Psoas muscle (tissue), 7 donors: ENCODE measurements at regions not wholly inside any gene's neighbourhood (a gene's known extent, or its start where the extent isn't known, plus 50 kb on each side); places are given as distances from the start of the nearest gene placed in this dataset.
"Not testable (repeated sequence)": the region's sequence is repeated elsewhere in the genome, so short reads cannot be mapped to it uniquely, and the experiment has no call there.

Experiments
- ATAC-seq, 4 donors: fragments of 200-7000 bp; cut with Tn5 transposase; one replicate each; pipeline ENCODE4 v1.9.1; 2020; ENCODE audit warnings: moderate library complexity in 3 of 4, mild to moderate bottlenecking in 2 of 4
- DNase-seq, 2 donors: peaks; one replicate each; pipeline ENCODE4 v3.0.0-alpha.2; 2020
- H3K27ac ChIP-seq: fragments of 200-600 bp; one replicate; pipeline ENCODE4 v1.8.0; 2022
- H3K27me3 ChIP-seq, 3 donors: fragments of 200-600 bp in 1 of 3; one replicate each; pipeline versions ENCODE4 v1.6.1 to v1.8.0; 2013 to 2022; ENCODE audit warnings: low read length in 2 of 3, mild to moderate bottlenecking in 2 of 3, moderate library complexity in 1 of 3; ENCODE audit not compliant: insufficient read depth in 3 of 3
- H3K36me3 ChIP-seq, 2 donors: fragments of 200-600 bp in 1 of 2; one replicate each; pipeline versions ENCODE4 v1.6.1 to v1.8.0; 2013 to 2022; ENCODE audit warnings: low read depth in 1 of 2, mild to moderate bottlenecking in 1 of 2, moderate library complexity in 1 of 2; ENCODE audit not compliant: insufficient read depth in 1 of 2
- H3K4me1 ChIP-seq: fragments of 200-600 bp; one replicate; pipeline ENCODE4 v1.8.0; 2022
- H3K4me3 ChIP-seq: fragments of 200-600 bp; one replicate; pipeline ENCODE4 v1.8.0; 2022; ENCODE audit warnings: mild to moderate bottlenecking
- H3K9me3 ChIP-seq: fragments of 200-600 bp; one replicate; pipeline ENCODE4 v1.8.0; 2022
- CTCF ChIP-seq: fragments of 200-600 bp; IDR thresholded peaks from one replicate; pipeline ENCODE4 v1.8.0; 2022; ENCODE audit warnings: antibody characterized with exemption
- WGBS, 3 donors: extraction: QIAGEN DNeasy Blood & Tissue Kit; methylation state at CpG; one replicate each; pipeline versions ENCODE4 v1.1.6 to v1.1.7; 2013; 5-methylcytosine and 5-hydroxymethylcytosine counted together
- intact Hi-C, 2 donors: fragments of 100-400 bp; cut with DNase I; formaldehyde crosslinking; loops; one replicate each; pipeline versions ENCODE4 v1.11.0 to v1.14.2; 2022
- donor health status: healthy with polysubstance abuse.
- donor health status: DM: no; HTN: no; CAD: no; lungs with moderate emphysema.
- donor health status: Bipolar disorder and iron deficiency.
- donor health status: healthy.
- donor health status: DM: yes; HTN: yes; CAD: no.
- donor health status: DM: no; HTN: no; CAD: no.
- donor health status: DM: yes; HTN: yes; CAD: no.

GRCh38 chr14:30015489-30015888 is 87.8 kb upstream of the PRKD1 start:
- TF ChIP-seq CTCF, result no peak
- Histone ChIP-seq H3K27me3 (no peaks in the 10 kb centered on the region), H3K4me3 (no peak overlapping the region), H3K36me3 (no peaks in the 10 kb centered on the region), H3K27ac (no peak overlapping the region), H3K4me1 (no peaks in the 10 kb centered on the region), H3K9me3 (no peaks in the 10 kb centered on the region)
- WGBS, 3 donors, result 71 to 86% (median 78%) methylated on average over 2 of the region's 2 CpGs
- intact Hi-C loops, result no loop called here
- ATAC-seq, result no peak
- DNase-seq, result no peak

GRCh38 chr14:30016002-30016401 is 88.4 kb upstream of the PRKD1 start:
- Histone ChIP-seq H3K4me3 (no peak overlapping the region), H3K4me1 (no peaks in the 10 kb centered on the region), H3K36me3 (no peaks in the 10 kb centered on the region), H3K27me3 (no peaks in the 10 kb centered on the region), H3K9me3 (no peaks in the 10 kb centered on the region), H3K27ac (no peak overlapping the region)
- intact Hi-C loops, result no loop called here
- no peak for TF ChIP-seq CTCF
- 69 to 71% (median 69%) methylated on average over 1 of the region's 1 CpG for WGBS, 3 donors
- no peak for ATAC-seq
- DNase-seq, result no peak

- DNase-seq (no peak), ATAC-seq (no peak)
- Histone ChIP-seq H3K4me3 (no peak overlapping the region), H3K36me3 (no peaks in the 10 kb centered on the region), H3K4me1 (no peaks in the 10 kb centered on the region), H3K27ac (no peak overlapping the region), H3K9me3 (no peaks in the 10 kb centered on the region), H3K27me3 (no peaks in the 10 kb centered on the region)
- 82 to 87% (median 83%) methylated on average over 2 of the region's 2 CpGs for WGBS, 3 donors
- intact Hi-C loops, result no loop called here
- TF ChIP-seq CTCF, result no peak
These were observed 89.8 kb upstream of the PRKD1 start for GRCh38 chr14:30017370-30017993.

- Histone ChIP-seq H3K27ac (no peak overlapping the region), H3K27me3 (no peaks in the 10 kb centered on the region), H3K4me1 (no peaks in the 10 kb centered on the region), H3K36me3 (no peaks in the 10 kb centered on the region), H3K4me3 (no peak overlapping the region), H3K9me3 (no peaks in the 10 kb centered on the region)
- DNase-seq, result no peak
- TF ChIP-seq CTCF, result no peak
- intact Hi-C loops, result no loop called here
- 42 to 86% (median 75%) methylated on average over 2 of the region's 2 CpGs for WGBS, 3 donors
- ATAC-seq, result no peak
These were observed 92.6 kb upstream of the PRKD1 start for GRCh38 chr14:30020271-30020670.

GRCh38 chr14:30020687-30021086 is 93.0 kb upstream of the PRKD1 start:
- Histone ChIP-seq H3K4me1 (no peaks in the 10 kb centered on the region), H3K9me3 (no peaks in the 10 kb centered on the region), H3K27me3 (no peaks in the 10 kb centered on the region), H3K27ac (no peak overlapping the region), H3K36me3 (no peaks in the 10 kb centered on the region), H3K4me3 (no peak overlapping the region)
- no peak for DNase-seq
- no peak for ATAC-seq
- TF ChIP-seq CTCF, result no peak
- intact Hi-C loops, result no loop called here
- WGBS, 3 donors, result 92 to 97% (median 93%) methylated on average over 1 of the region's 1 CpG

- H3K4me3 ChIP-seq, DNase-seq, ATAC-seq, H3K27ac ChIP-seq, H3K27me3 ChIP-seq, H3K9me3 ChIP-seq, H3K4me1 ChIP-seq, H3K36me3 ChIP-seq, intact Hi-C loops: not testable (repeated sequence)
- WGBS, 3 donors, result 92 to 98% (median 93%) methylated on average over 5 of the region's 5 CpGs
These were observed 95.7 kb upstream of the PRKD1 start for GRCh38 chr14:30023350-30023749.
